CD4-positive, alpha-beta T cell treated with Interleukin-15 for 1 hour (primary cell): ENCODE measurements at regions not wholly inside any gene's neighbourhood (a gene's known extent, or its start where the extent isn't known, plus 50 kb on each side); places are given as distances from the start of the nearest gene placed in this dataset.

Source experiments
- DNase-seq: peaks from one replicate; pipeline ENCODE4 v3.0.0-alpha.2; 2020

DNA sequence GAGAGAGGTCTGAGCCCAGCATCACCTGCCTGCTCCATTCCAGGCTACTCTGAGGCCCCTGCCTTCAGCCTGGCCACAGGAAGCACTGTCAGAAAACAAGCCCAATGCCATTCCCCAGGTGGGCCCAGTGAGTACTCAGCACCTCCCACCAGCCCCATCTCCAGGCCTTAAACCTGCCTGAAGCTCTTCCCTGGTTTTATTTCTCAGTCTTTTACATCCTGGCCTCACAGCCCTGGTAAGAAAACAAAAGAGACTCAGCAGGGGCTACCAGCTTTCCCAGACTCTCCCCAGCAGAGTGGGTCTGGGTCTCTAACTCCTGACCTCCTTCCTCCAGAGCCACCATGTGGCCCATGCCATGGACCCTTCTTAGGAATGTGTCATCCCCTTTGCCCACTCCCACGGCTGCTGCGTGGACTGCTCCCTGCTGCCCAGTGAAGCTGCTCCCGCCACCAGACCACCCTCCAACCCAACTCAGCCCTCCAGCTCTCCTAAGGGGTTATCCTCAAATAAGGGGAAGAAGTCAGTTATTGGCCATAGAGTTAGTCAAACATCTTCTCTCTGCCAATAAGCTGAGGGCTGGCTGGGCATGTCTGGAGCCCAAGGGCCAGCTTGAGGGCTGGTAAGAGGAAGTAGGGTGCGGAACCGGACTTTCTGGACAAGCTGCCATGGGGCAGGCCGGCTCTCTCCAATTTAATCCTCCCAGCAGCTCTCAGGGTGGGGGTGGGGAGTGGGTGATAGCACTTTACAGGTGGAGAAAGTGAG, 116.7 kb upstream of the LINGO1 start:
- no peak for DNase-seq

DNA sequence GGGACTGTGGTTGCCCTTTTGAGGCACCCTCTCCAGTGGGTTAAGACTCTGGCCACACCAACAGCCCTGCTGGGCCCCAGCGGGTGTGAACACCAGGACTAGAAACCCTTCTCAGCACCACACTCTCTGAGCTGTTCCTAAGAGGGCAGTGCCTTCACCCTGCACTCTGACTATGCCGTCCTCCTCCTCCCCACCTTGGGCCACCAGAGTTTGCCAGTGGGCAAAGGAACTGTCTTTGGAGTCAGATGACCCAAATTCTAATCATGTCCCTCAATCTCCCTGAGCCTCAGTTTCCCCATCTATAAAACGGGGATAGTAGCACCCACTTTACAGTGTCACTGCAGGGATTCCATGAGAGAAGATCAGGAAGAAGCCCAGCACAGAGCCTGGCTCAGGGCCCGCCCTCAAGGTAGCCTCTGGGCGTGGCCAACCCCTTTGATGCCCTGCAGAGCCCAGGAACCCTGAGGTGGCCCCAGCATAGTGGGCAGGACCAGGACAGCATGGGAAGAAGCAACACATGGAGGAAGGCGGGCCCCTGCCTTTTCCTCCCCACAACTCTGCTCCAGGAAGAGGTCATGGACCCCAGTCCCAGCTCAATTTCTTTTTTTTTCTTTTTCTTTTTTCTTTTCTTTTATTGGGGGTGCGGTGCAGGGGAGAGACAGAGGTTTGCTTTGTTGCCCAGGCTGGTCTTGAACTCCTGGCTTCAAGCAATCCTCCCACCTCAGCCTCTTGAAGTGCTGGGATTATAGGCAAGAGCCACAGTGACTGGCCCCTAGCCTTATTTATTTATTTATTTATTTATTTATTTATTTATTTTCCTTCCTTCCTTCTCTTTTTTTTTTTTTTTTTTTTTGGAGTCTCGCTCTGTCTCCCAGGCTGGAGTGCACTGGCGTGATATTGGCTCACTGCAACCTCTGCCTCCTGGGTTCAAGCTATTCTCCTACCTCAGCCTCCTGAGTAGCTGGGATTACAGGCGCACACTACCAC, 115.7 kb upstream of the LINGO1 start:
- no peak for DNase-seq

DNA sequence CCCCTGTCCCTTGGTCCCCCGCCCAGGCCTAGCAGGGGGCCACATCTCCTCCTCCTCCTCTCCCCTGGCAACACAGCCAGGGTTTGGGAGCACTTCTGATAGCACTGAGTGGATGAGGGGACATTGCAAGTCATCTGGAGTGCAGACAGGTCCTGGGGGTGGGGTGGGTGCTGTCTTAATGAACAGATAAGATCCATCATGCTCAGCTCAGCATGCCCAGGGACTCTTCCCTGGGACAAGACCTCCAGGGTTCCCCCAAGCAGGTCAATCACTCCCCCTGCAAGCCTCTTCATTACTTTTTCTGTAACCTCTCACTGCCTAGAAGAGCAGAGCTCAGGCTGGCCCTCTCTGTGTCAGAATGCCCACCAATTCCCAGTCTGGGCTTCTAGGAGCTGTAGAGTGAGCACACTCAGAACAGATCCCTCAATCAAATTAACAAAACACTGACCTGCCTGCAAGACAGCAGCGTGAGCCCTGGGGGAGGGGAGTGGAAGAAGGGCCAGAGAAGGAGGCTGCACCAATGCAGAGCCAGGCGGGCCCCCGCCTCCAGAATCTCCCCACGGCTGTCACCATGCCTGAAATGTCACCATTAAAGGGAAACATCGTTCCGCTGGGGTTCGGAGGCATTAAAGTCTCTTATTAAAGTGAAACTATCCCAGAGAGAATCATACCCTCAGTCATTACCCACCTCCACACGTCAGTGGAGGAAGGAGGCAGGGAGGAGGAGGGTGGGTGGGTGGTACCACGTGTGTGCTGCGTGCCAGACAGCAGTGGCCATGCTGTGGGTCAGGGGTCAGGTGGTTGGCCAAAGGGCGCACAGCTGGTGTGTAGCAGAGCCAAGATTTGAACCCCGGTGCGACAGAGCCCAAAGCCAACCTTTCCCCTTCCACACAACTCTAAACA, 114.7 kb upstream of the LINGO1 start:
- DNase-seq: no peak

DNA sequence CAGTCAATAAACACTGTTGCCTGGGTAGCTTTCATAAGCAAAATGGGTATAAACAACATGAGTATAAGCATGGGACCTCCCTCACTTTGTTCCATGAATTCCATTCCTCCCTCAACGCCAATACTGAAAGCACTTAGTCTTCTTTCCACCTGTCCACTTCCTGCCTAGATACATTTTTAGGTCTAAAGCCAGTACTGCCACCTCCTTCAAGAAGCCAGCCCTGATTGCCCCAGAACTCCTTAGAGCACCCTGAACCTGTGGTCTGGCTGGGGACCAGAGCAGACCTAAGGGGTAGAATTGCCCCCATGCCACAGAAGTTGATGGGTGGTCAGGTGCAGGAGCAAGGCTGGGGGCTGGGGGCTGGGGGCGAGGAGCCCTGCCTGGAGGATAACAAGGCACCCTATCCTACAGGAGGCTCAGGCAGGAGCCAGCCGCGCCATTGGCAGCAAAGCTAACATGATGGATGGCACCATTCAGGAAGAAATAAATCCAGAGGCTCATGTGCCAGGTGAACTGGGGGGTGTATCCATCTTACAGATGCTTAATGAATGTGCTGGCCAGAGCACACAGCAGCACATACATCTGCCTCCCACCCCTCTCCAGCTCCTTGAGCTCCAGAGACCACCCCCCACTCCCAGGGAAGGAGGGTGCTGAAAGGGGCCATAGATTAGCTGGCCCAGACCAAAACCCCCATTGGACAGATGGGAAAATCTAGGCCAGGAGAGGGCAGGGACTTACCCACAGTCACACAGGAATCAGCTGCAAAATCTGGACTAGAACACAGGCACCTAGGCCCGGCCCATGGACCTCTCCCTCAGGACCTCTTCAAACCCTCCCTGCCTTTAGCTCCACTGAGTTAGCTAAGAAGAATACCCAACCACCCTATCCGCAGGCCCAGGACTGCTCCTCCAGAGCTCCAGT, 113.8 kb upstream of the LINGO1 start:
- no peak for DNase-seq

DNA sequence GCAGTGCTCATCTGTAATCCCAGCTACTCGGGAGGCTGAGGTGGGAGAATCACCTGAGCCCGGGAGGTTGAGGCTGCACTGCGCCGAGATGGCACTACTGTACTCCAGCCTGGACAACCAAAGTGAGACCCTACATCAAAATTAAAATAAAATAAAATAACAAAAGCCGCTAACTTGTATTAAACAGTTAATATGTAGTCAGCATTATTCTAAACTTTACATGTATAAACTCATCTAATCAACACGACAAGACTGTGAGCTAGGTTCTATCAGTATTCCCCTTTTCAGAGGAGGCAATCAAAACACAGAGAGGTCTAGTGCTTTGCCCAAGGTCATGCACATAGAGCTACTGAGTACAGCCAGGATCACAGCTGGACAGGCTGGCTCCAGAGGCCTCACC, 111.7 kb upstream of the LINGO1 start:
- DNase-seq: no peak

DNA sequence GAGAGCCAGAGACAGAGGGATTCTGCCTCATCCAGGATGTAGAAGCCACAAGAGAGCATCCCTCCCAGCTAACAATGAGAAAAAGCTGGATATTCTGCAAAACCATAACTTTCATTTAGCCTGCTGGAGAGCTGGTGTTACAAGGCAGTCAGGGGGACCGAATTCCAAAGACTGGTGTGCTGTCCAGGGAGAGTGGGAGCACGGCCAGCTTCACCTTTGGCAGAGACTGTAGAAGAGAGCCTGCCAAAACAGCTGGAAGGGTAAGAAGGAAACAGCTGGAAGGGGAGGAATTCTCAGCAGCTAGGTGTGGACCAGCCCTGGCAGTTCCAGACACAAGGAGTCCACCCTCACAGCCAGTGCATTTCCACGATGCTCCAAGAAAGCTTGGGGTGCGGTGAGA, 109.9 kb upstream of the LINGO1 start:
- no peak for DNase-seq

DNA sequence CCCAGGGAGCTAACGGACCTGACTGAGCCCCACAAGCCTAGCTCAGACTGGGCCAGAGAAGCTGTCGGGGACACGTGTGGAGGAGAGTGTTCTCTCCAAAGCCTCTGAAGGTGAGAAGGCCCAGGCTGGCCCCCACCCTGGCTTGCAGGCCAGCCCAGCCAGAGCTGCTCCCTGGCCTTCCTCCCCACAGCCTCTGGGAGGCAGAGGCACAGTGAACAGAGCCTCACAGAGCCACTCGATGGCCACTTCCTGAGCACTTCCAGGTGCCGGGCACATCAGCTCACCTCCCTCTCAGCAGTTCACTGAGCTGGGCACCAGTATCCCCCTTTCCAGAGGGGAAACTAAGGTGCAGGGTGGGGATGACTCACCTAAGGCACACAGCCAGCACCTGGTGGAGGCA, 109.4 kb upstream of the LINGO1 start:
- no peak for DNase-seq

DNA sequence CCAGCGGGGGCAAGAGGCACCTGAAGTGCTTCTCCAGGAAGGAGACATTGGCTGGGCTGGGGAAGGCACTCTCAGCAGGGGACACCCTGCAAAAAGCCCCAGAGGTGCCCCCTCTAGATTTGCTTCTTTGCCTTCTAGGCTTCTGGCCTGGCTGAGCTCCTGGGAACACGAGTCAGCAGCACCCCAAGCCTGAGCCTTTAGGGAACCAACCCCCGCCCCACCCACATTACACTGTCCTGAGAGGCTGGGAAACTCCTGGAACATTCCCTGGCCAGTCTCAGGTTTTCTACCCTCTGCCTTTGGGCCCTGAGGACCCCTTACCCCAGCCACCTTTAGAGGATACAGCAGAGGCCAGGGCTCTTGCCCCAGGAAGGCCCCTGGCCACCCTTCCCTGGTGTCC, 108.4 kb upstream of the LINGO1 start:
- DNase-seq: no peak

DNA sequence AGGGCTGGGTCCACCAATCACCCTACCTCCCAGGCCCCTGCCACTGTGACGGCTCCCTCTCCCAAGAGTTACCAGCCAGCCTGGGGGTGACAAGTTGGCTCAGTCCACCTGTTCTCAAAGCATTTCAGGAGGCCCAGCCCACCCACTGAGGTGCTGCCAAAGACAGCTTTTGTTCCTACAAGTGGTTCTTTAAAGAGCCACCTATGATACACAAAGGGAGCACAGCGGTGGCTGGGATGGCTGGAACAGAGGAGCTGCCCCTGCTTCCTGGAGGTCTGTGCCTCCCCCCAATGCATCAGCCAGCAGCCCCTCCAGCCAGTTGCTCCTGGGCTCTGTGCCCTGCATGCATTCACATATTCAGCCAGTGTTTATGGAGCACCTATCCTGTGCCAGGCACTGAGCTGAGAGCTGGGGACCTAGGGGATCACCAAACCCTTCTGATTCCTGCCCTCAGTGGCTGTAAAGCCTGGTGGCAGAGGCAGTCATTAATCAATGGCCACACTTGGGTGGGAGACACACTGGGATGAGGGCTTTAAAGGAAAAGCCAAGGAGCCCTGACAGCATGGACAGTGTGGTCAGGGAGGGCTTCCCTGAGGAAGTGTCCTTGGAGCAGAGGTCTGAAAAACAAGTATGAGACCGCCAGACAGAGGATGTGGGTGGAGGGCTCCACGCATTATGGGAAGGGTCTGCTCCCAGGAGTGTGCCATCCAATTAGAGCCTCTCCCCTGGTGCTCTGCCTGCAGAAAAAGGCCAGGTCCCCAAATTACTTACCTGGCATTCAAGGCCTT, 107.1 kb upstream of the LINGO1 start:
- DNase-seq: no peak

DNA sequence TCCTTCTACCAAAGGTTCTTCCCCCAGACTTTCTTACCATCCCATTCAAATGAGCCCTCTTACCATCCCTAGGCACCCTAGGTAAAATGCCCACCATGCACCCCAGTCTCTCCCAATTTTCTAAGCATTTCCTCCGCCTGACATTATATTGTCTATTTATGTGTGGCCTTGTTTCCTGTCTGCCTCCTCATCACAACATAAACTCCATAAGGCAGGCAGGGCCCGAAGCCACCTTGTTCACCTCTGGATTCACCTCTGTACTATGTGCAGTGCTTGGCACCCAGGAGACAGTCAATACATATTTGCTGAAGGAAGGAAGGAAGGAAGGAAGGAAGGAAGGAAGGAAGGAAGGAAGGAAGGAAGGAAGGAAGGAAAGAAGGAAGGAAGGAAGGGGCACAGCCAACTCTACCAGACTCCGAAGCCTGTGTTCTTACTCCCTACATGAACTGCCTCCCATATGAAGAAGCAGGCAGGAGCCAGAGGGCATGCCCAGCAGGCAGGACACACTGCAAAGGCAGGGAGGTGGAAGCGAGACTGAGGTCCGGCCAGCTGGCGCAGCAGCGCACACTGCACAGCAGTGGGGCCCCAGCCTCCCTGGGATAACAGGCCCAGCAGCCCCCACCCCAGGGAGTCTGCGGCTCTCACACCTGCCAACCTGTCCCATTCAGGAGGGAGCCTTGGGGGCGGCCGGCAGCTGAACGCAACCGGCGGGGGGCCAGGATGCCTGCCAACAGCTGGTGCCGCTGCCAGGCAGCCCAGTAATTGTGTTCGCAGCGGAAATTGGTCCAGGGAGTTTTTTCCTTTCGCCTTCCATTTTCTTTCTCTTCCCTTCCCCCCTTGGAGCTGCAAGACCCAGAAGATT, 106.0 kb upstream of the LINGO1 start:
- DNase-seq: no peak

DNA sequence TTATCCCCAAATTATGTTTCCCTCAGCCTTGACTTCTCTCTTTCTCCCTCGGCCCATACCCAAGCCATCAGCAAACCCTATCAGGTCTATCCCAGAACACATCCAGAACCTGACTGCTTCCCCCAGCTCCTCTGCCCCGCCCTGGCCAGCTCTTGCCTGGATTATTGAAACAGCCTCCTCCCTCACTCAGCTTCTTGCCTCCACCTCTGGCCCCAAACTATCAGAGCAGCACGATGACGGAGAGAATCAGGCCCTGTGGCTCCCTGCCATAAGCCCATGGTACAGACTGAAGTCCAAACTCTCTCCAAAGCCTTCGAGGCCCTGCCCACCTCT, 105.3 kb upstream of the LINGO1 start:
- no peak for DNase-seq

DNA sequence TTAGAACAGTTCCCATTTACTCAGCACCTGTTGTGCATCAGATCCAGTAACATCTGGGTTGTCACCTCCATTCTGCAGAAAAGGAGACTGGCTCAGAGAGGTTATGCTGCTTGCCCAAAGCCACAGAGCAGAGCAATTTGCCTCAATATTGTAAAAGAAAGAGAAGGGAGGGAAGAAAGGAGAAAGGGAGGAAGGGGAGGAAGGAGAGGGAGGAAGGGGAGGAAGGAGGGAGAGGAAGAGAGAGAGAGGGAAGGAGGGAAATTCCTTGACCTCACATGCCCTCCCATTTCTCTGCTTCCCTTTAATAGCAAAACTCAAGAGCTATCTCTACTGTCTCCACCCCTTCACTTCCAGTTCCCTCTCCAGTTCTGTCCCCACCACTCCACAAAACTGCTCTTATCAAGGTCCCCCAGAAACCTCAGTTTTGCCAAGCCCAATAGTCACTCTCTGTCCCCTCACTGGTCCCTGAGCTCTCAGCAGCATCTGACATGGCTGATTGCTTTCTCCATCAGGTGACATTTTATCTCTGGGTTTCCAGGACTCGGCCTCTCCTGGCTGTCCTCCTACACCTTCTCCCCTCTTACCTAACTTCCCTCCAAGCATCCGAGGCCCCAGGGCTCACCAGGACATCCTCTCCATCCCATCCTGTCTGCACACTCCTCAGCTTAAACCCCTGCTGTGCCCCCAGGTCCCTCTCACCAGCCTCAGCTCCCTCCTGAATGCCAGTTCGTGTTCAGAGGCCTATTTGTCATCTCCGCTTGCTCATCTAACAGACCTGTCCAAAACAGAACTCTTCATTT, 104.7 kb upstream of the LINGO1 start:
- DNase-seq: no peak

DNA sequence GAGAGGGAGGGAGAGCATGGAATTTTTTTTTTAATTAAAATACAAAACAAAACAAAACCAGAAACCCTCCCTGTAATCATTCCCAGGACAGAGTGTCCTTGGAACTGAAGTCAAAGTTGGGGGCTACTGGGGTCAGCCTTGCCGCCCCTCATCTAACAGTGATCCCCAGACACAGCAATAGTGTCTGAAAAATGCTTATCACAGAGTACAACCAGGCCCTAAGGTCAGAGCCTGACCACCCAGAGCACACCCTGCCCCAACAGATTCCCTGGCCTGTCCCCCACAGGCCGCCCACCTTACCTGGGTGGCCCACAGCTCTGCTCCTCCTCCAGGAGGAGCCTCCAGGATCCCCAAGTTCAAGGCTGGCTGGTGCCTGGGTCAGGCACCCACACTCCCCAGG, 101.6 kb upstream of the LINGO1 start:
- DNase-seq: no peak

DNA sequence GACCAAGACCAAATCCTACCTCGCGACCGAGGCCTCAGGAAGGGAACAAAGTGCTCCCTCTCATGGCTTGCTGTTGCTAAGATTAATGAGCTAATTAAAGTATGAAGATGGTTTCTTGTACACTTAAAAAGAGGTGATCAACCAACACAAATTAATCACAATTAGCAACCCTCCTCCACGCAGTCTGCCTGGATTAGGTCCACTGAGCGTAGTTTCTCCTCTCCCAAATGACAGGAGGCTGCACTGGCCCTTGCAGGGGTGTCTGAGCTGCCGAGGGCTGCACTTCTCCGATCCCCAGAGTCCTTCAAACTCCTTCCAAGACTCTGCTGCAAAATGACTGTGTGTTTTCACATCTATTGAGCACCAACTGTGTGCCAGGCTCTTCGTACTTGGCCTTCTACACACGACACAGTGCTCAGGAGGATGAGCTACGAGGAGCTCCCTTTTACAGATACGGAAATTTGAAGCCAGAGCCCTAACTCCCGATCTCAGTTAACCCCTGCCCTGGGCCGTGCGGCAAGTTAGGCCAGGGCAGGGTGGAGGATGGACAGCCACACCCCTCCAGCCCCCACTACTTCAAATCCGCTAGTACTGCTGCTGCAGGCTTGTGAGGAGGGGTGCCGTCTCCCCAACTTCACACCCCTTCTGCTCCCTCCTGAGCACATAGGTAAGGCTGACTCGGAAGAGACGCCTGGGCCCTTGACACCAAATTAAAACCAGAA, 101.0 kb upstream of the LINGO1 start:
- DNase-seq: no peak

DNA sequence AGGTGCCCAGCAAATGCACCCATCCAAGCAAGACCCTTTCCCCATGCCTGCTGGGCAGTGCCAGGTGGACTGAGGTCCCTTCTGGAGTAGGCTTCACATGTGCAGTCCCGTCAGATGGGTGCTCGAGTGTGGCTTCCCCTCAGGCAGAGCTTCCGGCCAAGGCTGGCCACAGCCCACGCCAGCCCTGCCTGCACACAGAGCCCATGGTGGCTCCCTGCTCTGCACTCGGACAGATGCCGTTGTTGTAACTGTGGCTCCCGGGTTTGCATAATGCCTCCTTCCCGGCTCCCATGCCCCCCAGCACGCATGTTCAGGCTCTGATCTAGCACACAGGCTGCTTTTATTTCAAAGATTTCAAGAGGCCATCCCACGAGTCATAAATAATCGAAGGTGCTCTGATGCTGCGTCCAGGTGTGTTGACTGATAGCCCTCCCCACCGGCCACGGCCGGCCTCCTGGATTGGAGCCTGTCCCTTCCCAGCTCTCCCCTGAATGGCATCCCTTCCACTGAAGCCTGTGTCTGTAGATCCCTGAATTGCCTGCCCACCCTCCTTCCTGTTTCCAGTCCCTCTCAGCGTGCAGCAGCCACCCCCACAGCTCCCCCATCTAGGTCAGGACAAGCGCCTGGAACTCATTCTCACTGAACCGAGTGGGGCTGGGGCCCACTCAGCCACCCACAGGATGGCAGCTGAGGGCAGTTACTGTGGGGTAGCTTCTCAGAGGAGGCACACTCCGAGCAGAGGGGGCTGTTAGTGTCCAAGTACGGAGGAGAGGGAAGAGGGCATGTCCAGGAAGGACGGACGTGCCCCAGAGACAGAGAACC, 100.0 kb upstream of the LINGO1 start:
- no peak for DNase-seq

DNA sequence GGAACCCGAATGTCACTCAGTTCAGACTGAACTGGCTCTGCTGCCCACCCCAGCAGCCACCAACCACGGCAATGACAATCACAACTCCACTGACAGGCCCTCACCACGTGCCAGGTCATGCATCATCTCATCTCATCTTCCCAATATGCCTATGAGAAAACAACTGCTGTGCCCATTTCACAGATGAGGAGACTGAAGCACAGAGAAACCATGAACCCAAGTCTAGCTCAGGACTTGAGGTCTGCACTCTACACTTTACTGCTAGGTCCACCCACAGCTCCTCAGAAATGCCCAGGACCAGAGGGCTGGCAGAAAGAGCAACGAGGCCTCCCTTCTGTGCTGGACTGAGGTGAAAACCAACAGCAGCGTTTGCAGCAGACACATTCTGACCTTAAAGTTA, 99.2 kb upstream of the LINGO1 start:
- no peak for DNase-seq

DNA sequence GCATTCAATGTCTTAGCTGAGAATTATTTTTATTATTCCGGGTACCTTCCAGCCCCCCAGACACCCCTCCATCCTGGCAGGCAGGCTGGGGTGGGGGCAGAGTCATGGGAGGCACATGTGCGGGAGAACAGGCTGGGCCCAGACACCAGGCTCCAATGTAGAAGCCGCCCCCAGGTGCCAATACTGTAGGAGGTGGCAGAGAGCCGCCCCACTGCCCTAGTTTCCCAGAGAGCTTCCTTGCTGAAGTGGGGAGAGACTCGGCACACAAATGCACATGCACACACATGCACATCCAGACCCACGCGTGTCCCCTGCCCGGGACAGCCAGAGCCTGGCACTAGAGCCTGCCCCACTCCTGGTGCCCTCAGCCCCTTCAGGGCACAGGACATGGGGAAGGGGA, 98.4 kb upstream of the LINGO1 start:
- no peak for DNase-seq
